ENCODE measurements at regions not wholly inside any gene's neighbourhood (a gene's known extent, or its start where the extent isn't known, plus 50 kb on each side); places are given as distances from the start of the nearest gene placed in this dataset.
"Not testable (repeated sequence)": the region's sequence is repeated elsewhere in the genome, so short reads cannot be mapped to it uniquely, and the experiment has no call there.

- not testable (repeated sequence) for TF ChIP-seq CTCF (IDR thresholded peaks at IDR 0.05; ENCODE audit: low read length); EZH2 (optimal IDR thresholded peaks at IDR 0.05; ENCODE audit: low read depth, low read length); EZH2phosphoT487 (IDR thresholded peaks at IDR 0.05; ENCODE audit: low read length)
Observed at GRCh38 chr7:68082961-68083657, 1086.5 kb downstream of the TYW1 start.
